H1 (cell line): ENCODE measurements at regions not wholly inside any gene's neighbourhood (a gene's known extent, or its start where the extent isn't known, plus 50 kb on each side); places are given as distances from the start of the nearest gene placed in this dataset.
"Not testable (repeated sequence)": the region's sequence is repeated elsewhere in the genome, so short reads cannot be mapped to it uniquely, and the experiment has no call there.

ENCODE experiments used
- CTCF ChIA-PET: fragments of 300-600 bp; sonication (Branson Sonifier 250); formaldehyde crosslinking; loops from one replicate; lab custom pipeline; 2021; ENCODE audit not compliant: partially characterized antibody; lab: Charles Lee
- POLR2A ChIA-PET: fragments of 300-600 bp; sonication (Branson Sonifier 250); formaldehyde crosslinking; loops from one replicate; lab custom pipeline; 2021; ENCODE audit warnings: inconsistent platforms; ENCODE audit not compliant: partially characterized antibody; lab: Charles Lee
- DNase-seq, 2 experiments: peaks; one replicate each; pipeline versions ENCODE4 v3.0.0 to v3.0.0-alpha.2; 2010 to 2022; ENCODE audit warnings: low spot score in 2 of 2, low read depth in 1 of 2, mixed read lengths in 1 of 2
- FAIRE-seq: peaks from 2 replicates; lab custom pipeline; 2011; peaks lifted over from hg19 to GRCh38; lab: Jason Lieb, UNC
- H2AFZ ChIP-seq: 2 replicates; pipeline ENCODE4 v1.8.1; 2012; ENCODE audit warnings: low read length, inconsistent platforms
- H2AK5ac ChIP-seq: 2 replicates; pipeline ENCODE4 v1.6.1; 2013; ENCODE audit warnings: low read depth, low read length
- H2BK120ac ChIP-seq: replicated peaks from 2 replicates; pipeline ENCODE3; 2013; ENCODE audit warnings: low read depth, low read length, inconsistent platforms
- H2BK12ac ChIP-seq: 2 replicates; pipeline ENCODE4 v1.6.1; 2013; ENCODE audit warnings: low read depth, low read length
- H2BK15ac ChIP-seq: 2 replicates; pipeline ENCODE4 v1.6.1; 2013; ENCODE audit warnings: low read length
- H2BK20ac ChIP-seq: 2 replicates; pipeline ENCODE4 v1.6.1; 2013; ENCODE audit warnings: low read length
- H2BK5ac ChIP-seq: 2 replicates; pipeline ENCODE4 v1.6.1; 2013; ENCODE audit warnings: low read depth, low read length
- H3K14ac ChIP-seq: 2 replicates; pipeline ENCODE4 v1.6.1; 2013; ENCODE audit warnings: inconsistent platforms; ENCODE audit not compliant: insufficient read length
- H3K18ac ChIP-seq: 2 replicates; pipeline ENCODE4 v1.6.1; 2013; ENCODE audit warnings: low read length; ENCODE audit errors: extremely low read depth
- H3K23ac ChIP-seq: 2 replicates; pipeline ENCODE4 v1.6.1; 2013; ENCODE audit warnings: inconsistent platforms; ENCODE audit not compliant: insufficient read length
- H3K23me2 ChIP-seq: 2 replicates; pipeline ENCODE4 v1.6.1; 2013; ENCODE audit warnings: low read depth, low read length
- H3K27ac ChIP-seq: 2 replicates; pipeline ENCODE4 v1.6.1; 2011; ENCODE audit warnings: low read depth, low read length, inconsistent platforms
- H3K27me3 ChIP-seq, 4 experiments: replicated peaks in 1 of 4; 1 replicate in 1 of 4; 2 replicates in 3 of 4; pipeline versions ENCODE4 v1.6.1 to v1.8.1; 2011 to 2013; ENCODE audit warnings: low read length in 3 of 4, mild to moderate bottlenecking in 3 of 4, inconsistent platforms in 2 of 4, mixed read lengths in 2 of 4, moderate library complexity in 1 of 4; ENCODE audit not compliant: control insufficient read depth in 3 of 4, insufficient read depth in 3 of 4; ENCODE audit errors: extremely low read depth in 1 of 4
- H3K36me3 ChIP-seq, 4 experiments: 2 replicates each; pipeline versions ENCODE4 v1.6.1 to v1.8.1; 2011 to 2013; ENCODE audit warnings: mild to moderate bottlenecking in 4 of 4, low read length in 3 of 4, moderate library complexity in 2 of 4, control low read depth in 1 of 4, inconsistent platforms in 1 of 4; ENCODE audit not compliant: insufficient read depth in 4 of 4, control insufficient read depth in 2 of 4
- H3K4ac ChIP-seq: replicated peaks from 2 replicates; pipeline ENCODE3; 2013; ENCODE audit warnings: low read length, low read depth, mixed read lengths, inconsistent platforms; ENCODE audit not compliant: insufficient read length
- H3K4me1 ChIP-seq, 4 experiments: replicated peaks in 1 of 4; 1 replicate in 1 of 4; 2 replicates in 3 of 4; pipeline versions ENCODE4 v1.6.1 to v1.8.1; 2011 to 2013; ENCODE audit warnings: low read length in 3 of 4, inconsistent platforms in 2 of 4, mixed read lengths in 1 of 4; ENCODE audit not compliant: insufficient read depth in 4 of 4, control insufficient read depth in 3 of 4
- H3K4me2 ChIP-seq, 2 experiments: 2 replicates each; pipeline versions ENCODE4 v1.6.1 to v1.8.1; 2011 to 2013; ENCODE audit warnings: low read depth in 2 of 2, low read length in 2 of 2, control low read depth in 1 of 2, inconsistent platforms in 1 of 2, mild to moderate bottlenecking in 1 of 2; ENCODE audit not compliant: insufficient read depth in 1 of 2
- H3K4me3 ChIP-seq, 4 experiments: fragments of 200-600, 300-600 bp in 1 of 4; sonication (generic), shearing (Covaris generic), sonication (Bioruptor Twin) in 1 of 4; 2 replicates each; pipeline versions ENCODE4 v1.5.1 to v1.8.1; 2011 to 2016; ENCODE audit warnings: low read length in 4 of 4, low read depth in 3 of 4, control low read depth in 2 of 4, inconsistent platforms in 2 of 4, mild to moderate bottlenecking in 2 of 4, mixed read lengths in 1 of 4, moderate library complexity in 1 of 4; ENCODE audit not compliant: insufficient read depth in 2 of 4; ENCODE audit errors: extremely low read depth in 1 of 4
- H3K56ac ChIP-seq: replicated peaks from 2 replicates; pipeline ENCODE3; 2013; ENCODE audit warnings: low read depth, mild to moderate bottlenecking, mixed read lengths, low read length, inconsistent platforms; ENCODE audit not compliant: insufficient read length
- H3K79me1 ChIP-seq: 2 replicates; pipeline ENCODE4 v1.6.1; 2013; ENCODE audit warnings: low read depth, low read length, control low read depth
- H3K79me2 ChIP-seq, 2 experiments: 2 replicates each; pipeline versions ENCODE4 v1.6.1 to v1.8.1; 2012 to 2013; ENCODE audit warnings: low read length in 2 of 2, mild to moderate bottlenecking in 2 of 2, inconsistent platforms in 1 of 2; ENCODE audit not compliant: insufficient read depth in 2 of 2, control insufficient read depth in 1 of 2
- H3K9ac ChIP-seq, 4 experiments: replicated peaks in 1 of 4; 1 replicate in 1 of 4; 2 replicates in 3 of 4; pipeline versions ENCODE4 v1.6.1 to v1.8.1; 2011 to 2013; ENCODE audit warnings: low read depth in 3 of 4, low read length in 3 of 4, control low read depth in 2 of 4, mild to moderate bottlenecking in 2 of 4, moderate library complexity in 2 of 4, inconsistent platforms in 1 of 4; ENCODE audit errors: extremely low read depth in 1 of 4
- H3K9me3 ChIP-seq, 2 experiments: 2 replicates each; pipeline versions ENCODE4 v1.6.1 to v1.8.1; 2012 to 2013; ENCODE audit warnings: mild to moderate bottlenecking in 2 of 2, moderate library complexity in 2 of 2, control low read depth in 1 of 2, inconsistent platforms in 1 of 2, low read depth in 1 of 2, low read length in 1 of 2, mixed read lengths in 1 of 2; ENCODE audit not compliant: insufficient read depth in 2 of 2
- H4K20me1 ChIP-seq, 2 experiments: replicated peaks in 1 of 2; 2 replicates each; pipeline versions ENCODE3 to v1.8.1; 2011 to 2013; ENCODE audit warnings: inconsistent platforms in 2 of 2, low read length in 2 of 2, mild to moderate bottlenecking in 1 of 2; ENCODE audit not compliant: insufficient read depth in 2 of 2, control insufficient read depth in 1 of 2
- H4K5ac ChIP-seq: 2 replicates; pipeline ENCODE4 v1.6.1; 2013; ENCODE audit warnings: low read length, low read depth, mixed read lengths, inconsistent platforms; ENCODE audit not compliant: insufficient read length
- H4K8ac ChIP-seq: 2 replicates; pipeline ENCODE4 v1.8.0; 2013; ENCODE audit warnings: mild to moderate bottlenecking, moderate library complexity, low read length, inconsistent platforms; ENCODE audit not compliant: insufficient read depth; ENCODE audit errors: extremely low read depth
- H4K91ac ChIP-seq: replicated peaks from 2 replicates; pipeline ENCODE3; 2013; ENCODE audit warnings: low read length, mixed read lengths, inconsistent platforms; ENCODE audit not compliant: insufficient read length
- WGBS, 2 experiments: shearing (Covaris generic) in 1 of 2; methylation state at CpG; one replicate each; pipeline versions ENCODE4 v1.1.6 to v1.1.7; 2013 to 2015; ENCODE audit warnings: low lambda C conversion rate in 2 of 2, mixed read lengths in 2 of 2, inconsistent platforms in 1 of 2, low coverage in 1 of 2, missing lambda C conversion rate in 1 of 2; ENCODE audit not compliant: insufficient replicate concordance in 2 of 2, insufficient coverage in 1 of 2, insufficient read length in 1 of 2; ENCODE audit errors: extremely low coverage in 1 of 2, missing lambda C conversion rate in 1 of 2; 5-methylcytosine and 5-hydroxymethylcytosine counted together

DNA sequence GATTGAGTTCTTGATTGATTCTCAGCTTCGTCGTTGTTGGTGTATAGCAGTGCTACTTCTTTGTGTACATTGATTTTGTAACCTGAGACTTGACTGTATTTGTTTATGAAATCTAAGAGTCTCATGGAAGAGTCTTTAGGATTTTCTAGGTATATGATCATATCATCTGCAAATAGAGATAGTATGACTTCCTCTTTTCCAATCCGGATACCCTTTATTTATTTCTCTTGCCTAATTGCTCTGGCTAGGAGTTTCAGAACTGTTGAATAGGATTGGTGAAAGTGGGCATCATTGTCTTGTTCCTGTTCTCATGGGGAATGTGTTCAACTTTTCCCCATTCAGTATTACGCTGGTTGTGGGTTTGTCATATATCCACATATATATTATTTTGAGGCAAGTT, 72.3 kb upstream of the ADORA2B start:
- FAIRE-seq, H3K18ac ChIP-seq, H3K23ac ChIP-seq, H3K56ac ChIP-seq, H2BK15ac ChIP-seq, H3K9ac ChIP-seq, H3K23me2 ChIP-seq, H3K4ac ChIP-seq, H2AFZ ChIP-seq, H2AK5ac ChIP-seq, H4K5ac ChIP-seq, DNase-seq, H3K9me3 ChIP-seq, H3K27me3 ChIP-seq, H4K91ac ChIP-seq, H3K36me3 ChIP-seq, H2BK120ac ChIP-seq, H3K79me1 ChIP-seq, H3K14ac ChIP-seq, CTCF ChIA-PET, H3K4me3 ChIP-seq, POLR2A ChIA-PET, H3K4me1 ChIP-seq, H3K79me2 ChIP-seq, H3K27ac ChIP-seq, H4K20me1 ChIP-seq, H3K4me2 ChIP-seq, H2BK12ac ChIP-seq, H2BK5ac ChIP-seq, H2BK20ac ChIP-seq, H4K8ac ChIP-seq: not testable (repeated sequence)
- WGBS, 2 experiments: 91% methylated on average over 4 of the region's 4 CpGs; no CpG with 5 or more reads in 1 of the 2 experiments

DNA sequence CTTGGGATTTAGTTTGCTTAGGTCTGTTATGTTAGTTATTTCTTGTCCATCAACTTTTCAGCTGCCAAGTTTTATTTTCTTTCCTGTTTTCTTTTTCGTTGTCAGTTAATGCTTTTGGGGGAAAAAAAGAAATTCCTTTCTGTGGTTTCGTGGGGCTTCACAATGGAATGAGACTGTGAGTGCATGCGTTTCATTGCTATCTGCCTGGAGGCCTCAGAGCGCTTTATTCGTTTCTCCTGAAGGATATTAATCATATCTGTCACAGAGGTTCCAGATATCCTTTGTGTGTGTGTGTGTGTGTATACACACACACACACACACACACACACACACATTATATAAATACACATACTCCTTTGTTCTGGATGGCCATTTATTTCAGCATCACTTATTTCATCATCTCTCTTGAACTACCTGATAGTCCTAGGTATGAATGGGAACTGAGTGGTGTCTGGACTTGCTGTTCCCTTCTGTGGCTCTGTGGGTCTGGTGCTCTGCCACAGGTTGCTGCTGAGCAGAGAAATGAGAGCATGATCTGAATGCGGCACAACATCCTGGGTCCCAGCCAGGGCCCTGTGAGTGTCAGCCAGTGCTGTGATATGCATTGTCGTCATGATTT, 66.9 kb upstream of the ADORA2B start:
- H3K23me2 ChIP-seq, H3K4ac ChIP-seq, POLR2A ChIA-PET, H3K4me2 ChIP-seq, H2AFZ ChIP-seq, H3K4me1 ChIP-seq, H4K5ac ChIP-seq, CTCF ChIA-PET, H3K23ac ChIP-seq, H3K27ac ChIP-seq, H4K91ac ChIP-seq, H3K27me3 ChIP-seq, FAIRE-seq, H3K9me3 ChIP-seq, H3K9ac ChIP-seq, H4K8ac ChIP-seq, H2BK5ac ChIP-seq, H3K56ac ChIP-seq, H4K20me1 ChIP-seq, H2AK5ac ChIP-seq, H3K79me1 ChIP-seq, H2BK12ac ChIP-seq, H3K79me2 ChIP-seq, H3K4me3 ChIP-seq, H2BK20ac ChIP-seq, H3K36me3 ChIP-seq, H2BK15ac ChIP-seq, H3K18ac ChIP-seq, H2BK120ac ChIP-seq, DNase-seq, H3K14ac ChIP-seq: not testable (repeated sequence)
- 94% methylated on average over 7 of the region's 7 CpGs; no CpG with 5 or more reads in 1 of the 2 experiments for WGBS, 2 experiments
